ENCODE measurements at regions not wholly inside any gene's neighbourhood (a gene's known extent, or its start where the extent isn't known, plus 50 kb on each side); places are given as distances from the start of the nearest gene placed in this dataset.

DNA sequence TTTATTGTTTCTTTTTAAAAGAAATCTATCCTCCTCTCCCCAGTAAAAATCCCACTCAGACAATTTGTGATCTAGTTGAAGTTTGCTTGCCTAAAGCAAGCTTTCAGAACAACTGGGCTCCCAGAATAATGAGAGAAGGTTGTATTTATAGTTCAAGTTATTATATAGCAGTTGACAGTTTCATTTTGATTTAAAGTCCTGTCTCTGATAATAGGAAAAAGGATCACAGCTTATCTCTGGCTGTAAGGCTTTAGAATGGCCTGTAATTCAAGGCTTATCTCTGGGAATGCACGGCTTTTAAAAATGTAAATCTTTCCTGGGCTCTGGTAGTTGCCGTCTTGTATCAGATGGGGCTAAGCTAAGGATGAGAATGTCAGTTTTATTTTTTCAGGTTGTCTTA, 123.3 kb upstream of the TMTC4 start:
- TF ChIP-seq, protein P1, sequence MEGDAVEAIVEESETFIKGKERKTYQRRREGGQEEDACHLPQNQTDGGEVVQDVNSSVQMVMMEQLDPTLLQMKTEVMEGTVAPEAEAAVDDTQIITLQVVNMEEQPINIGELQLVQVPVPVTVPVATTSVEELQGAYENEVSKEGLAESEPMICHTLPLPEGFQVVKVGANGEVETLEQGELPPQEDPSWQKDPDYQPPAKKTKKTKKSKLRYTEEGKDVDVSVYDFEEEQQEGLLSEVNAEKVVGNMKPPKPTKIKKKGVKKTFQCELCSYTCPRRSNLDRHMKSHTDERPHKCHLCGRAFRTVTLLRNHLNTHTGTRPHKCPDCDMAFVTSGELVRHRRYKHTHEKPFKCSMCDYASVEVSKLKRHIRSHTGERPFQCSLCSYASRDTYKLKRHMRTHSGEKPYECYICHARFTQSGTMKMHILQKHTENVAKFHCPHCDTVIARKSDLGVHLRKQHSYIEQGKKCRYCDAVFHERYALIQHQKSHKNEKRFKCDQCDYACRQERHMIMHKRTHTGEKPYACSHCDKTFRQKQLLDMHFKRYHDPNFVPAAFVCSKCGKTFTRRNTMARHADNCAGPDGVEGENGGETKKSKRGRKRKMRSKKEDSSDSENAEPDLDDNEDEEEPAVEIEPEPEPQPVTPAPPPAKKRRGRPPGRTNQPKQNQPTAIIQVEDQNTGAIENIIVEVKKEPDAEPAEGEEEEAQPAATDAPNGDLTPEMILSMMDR (conservative IDR thresholded peaks at IDR 0.05; ENCODE audit: low read length), result no peak
- TF ChIP-seq EZH2phosphoT487 (IDR thresholded peaks at IDR 0.05; ENCODE audit: borderline replicate concordance, low read depth, low read length), result no peak

Data from OCI-LY7 (cell line).